Esophagus (tissue), 2 donors: ENCODE measurements at regions not wholly inside any gene's neighbourhood (a gene's known extent, or its start where the extent isn't known, plus 50 kb on each side); places are given as distances from the start of the nearest gene placed in this dataset.
A peak's percentile ranks its signal among the peaks of the same experiment; 100 is the strongest.
"Not testable (repeated sequence)": the region's sequence is repeated elsewhere in the genome, so short reads cannot be mapped to it uniquely, and the experiment has no call there.

Source experiments
- H3K27ac ChIP-seq, 2 donors: one replicate each; pipeline ENCODE4 v1.5.1; 2013; ENCODE audit warnings: low read depth in 2 of 2, mild to moderate bottlenecking in 2 of 2, inconsistent platforms in 1 of 2, low read length in 1 of 2, moderate library complexity in 1 of 2
- H3K27me3 ChIP-seq, 2 donors: one replicate each; pipeline ENCODE4 v1.6.1; 2013; ENCODE audit warnings: low read length in 2 of 2, control low read depth in 1 of 2, mild to moderate bottlenecking in 1 of 2; ENCODE audit not compliant: insufficient read depth in 2 of 2, control insufficient read depth in 1 of 2
- H3K36me3 ChIP-seq, 2 donors: one replicate each; pipeline ENCODE4 v1.6.1; 2013; ENCODE audit warnings: low read length in 1 of 2; ENCODE audit not compliant: control insufficient read depth in 2 of 2, insufficient read depth in 2 of 2
- H3K4me1 ChIP-seq, 2 donors: one replicate each; pipeline ENCODE4 v1.6.1; 2013; ENCODE audit warnings: low read length in 1 of 2; ENCODE audit not compliant: control insufficient read depth in 2 of 2, insufficient read depth in 2 of 2
- H3K4me3 ChIP-seq, 2 donors: one replicate each; pipeline ENCODE4 v1.5.1; 2013; ENCODE audit warnings: low read length in 2 of 2, mild to moderate bottlenecking in 2 of 2, low read depth in 1 of 2, moderate library complexity in 1 of 2
- H3K9me3 ChIP-seq, 2 donors: one replicate each; pipeline ENCODE4 v1.6.1; 2013; ENCODE audit warnings: mild to moderate bottlenecking in 2 of 2, low read depth in 1 of 2, low read length in 1 of 2, moderate library complexity in 1 of 2; ENCODE audit not compliant: control insufficient read depth in 2 of 2, insufficient read depth in 1 of 2
- WGBS, 2 donors: extraction: QIAGEN DNeasy Blood & Tissue Kit; methylation state at CpG; one replicate each; pipeline ENCODE4 v1.1.7; 2013; 5-methylcytosine and 5-hydroxymethylcytosine counted together
- donor health status: healthy with polysubstance abuse.
- donor health status: Bipolar disorder and iron deficiency.

DNA sequence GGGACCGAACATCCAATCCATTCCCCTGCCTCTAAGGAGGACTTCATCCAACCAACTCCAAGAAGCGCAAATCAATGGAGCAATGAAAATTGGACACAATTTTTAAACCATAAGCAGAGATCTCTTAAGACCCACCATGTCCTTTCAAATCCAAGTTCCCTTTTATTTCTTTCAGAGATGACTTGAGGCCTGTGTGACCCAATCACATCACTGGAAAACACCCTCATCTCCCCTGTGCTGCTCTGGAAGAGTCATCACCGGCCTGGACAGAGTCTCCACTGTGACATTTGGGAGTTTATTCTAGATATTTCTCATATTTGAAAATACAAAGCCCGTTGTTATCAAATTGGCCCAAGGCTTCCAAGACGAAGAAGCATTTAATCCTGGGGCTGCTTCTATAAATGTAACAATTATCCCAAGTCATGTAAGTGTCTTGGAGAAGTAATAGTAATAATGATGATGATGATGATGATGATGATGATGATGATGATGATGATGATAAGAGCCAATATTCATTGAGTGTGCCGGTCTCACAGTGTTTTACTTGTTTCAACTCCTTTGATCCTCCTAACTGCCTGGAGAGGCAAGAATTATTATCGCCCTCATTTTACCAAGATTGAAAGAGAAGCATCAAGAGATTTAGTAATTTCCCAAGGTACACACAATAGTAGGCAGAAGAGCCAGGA lies 72.1 kb downstream of the COPRS start:
- Histone ChIP-seq H3K4me1 (peaks cover 0 to 2% of the 10 kb centered on the region in 2 donors), H3K27me3 (no peaks in the 10 kb centered on the region), H3K27ac (no peak overlapping the region), H3K9me3 (no peaks in the 10 kb centered on the region), H3K36me3 (no peaks in the 10 kb centered on the region), H3K4me3 (no peak overlapping the region)
- 87 to 89% methylated on average over 7 of the region's 7 CpGs for WGBS, 2 donors

DNA sequence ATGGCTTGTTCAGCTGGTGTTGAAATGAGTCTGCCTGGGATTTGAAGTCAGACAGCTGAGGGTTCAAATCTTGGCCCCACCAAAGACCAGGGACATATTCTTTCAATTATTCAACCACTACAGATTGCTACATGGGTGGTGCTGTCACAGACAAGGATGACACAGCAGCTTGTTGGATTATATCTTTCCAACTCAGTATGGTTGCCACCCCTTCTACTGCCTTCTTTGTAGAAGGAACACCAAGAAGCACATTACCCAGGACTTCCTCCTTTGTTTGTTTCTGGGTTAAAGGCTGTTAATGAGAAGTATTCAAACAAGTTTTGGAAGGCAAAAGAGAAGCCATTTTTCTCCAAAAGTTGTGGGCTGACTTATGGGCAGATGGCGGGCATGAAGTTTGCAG lies 78.6 kb downstream of the COPRS start:
- Histone ChIP-seq H3K36me3 (no peaks in the 10 kb centered on the region), H3K27me3 (no peaks in the 10 kb centered on the region), H3K4me3 (no peak overlapping the region), H3K4me1 (no peaks in the 10 kb centered on the region), H3K27ac (no peak overlapping the region), H3K9me3 (peaks cover 0 to 3% of the 10 kb centered on the region in 2 donors)
- WGBS, 2 donors = 92 to 96% methylated on average over 1 of the region's 1 CpG

DNA sequence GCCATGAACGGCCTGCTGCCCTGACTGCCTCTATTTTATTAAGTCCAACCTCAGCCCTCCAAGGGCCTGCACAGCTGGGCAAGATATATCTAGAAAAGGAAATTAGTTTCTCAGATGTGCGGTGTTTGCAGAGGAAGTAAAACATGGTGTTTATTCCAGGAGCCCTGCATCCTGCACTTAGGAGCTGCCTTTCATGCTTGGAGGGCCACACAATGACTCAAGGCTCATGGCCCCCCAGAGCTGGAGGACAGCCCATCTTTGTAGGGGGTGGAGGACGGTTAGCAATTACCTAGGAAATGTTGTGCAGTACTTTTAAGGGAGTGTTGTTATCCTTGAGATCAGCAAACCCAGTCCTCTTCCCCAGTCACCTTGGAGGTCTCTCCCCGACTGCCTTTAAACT lies 80.5 kb downstream of the COPRS start:
- no peak overlapping the region for H3K4me3 ChIP-seq
- H3K27ac ChIP-seq = no peak overlapping the region
- H3K36me3 ChIP-seq = no peaks in the 10 kb centered on the region
- H3K9me3 ChIP-seq = peaks cover 0 to 3% of the 10 kb centered on the region in 2 donors
- 59 to 66% methylated on average over 4 of the region's 4 CpGs for WGBS, 2 donors
- no peaks in the 10 kb centered on the region for H3K4me1 ChIP-seq
- no peaks in the 10 kb centered on the region for H3K27me3 ChIP-seq

DNA sequence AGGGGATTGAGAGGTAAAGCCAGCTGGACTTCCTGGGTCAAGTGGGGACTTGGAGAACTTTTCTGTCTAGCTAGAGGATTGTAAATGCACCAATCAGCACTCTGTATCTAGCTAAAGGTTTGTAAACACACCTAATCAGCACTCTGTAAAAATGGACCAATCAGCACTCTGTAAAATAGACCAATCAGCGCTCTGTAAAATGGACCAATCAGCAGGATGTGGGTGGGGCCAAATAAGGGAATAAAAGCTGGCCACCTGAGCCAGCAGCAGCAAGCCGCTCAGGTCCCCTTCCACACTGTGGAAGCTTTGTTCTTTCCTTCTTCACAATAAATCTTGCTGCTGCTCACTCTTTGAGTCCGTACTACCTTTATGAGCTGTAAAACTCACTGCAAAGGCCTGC lies 87.7 kb downstream of the COPRS start:
- H3K27ac ChIP-seq = peak overlapping the region in 1 of 2 donors; percentile 60

DNA sequence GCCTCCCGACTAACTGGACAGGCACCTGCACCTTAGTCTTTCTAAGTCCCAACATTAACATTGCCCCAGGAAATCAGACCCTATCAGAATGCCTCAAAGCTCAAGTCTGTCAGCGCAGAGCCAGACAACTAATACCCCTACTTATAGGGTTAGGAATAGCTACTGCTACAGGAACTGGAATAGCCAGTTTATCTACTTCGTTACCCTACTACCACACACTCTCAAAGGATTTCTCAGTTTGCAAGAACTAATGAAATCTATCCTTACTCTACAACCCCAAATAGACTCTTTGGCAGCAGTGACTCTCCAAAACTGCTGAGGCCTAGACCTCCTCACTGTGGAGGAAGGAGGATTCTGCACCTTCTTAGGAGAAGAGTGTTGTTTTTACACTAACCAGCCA lies 88.5 kb downstream of the COPRS start:
- H3K27me3 ChIP-seq, H3K4me3 ChIP-seq, H3K9me3 ChIP-seq, H3K4me1 ChIP-seq, H3K36me3 ChIP-seq: not testable (repeated sequence)
- WGBS, 2 donors = 55 to 67% methylated on average over 3 of the region's 3 CpGs
- peak overlapping the region; percentile 41 to 60 for H3K27ac ChIP-seq

More for the DNA sequence above, 87.7 kb downstream of the COPRS start:
- not testable (repeated sequence) for H3K4me1 ChIP-seq, H3K27me3 ChIP-seq, H3K9me3 ChIP-seq, H3K36me3 ChIP-seq, H3K4me3 ChIP-seq
- WGBS, 2 donors = 96 to 98% methylated on average over 3 of the region's 3 CpGs

DNA sequence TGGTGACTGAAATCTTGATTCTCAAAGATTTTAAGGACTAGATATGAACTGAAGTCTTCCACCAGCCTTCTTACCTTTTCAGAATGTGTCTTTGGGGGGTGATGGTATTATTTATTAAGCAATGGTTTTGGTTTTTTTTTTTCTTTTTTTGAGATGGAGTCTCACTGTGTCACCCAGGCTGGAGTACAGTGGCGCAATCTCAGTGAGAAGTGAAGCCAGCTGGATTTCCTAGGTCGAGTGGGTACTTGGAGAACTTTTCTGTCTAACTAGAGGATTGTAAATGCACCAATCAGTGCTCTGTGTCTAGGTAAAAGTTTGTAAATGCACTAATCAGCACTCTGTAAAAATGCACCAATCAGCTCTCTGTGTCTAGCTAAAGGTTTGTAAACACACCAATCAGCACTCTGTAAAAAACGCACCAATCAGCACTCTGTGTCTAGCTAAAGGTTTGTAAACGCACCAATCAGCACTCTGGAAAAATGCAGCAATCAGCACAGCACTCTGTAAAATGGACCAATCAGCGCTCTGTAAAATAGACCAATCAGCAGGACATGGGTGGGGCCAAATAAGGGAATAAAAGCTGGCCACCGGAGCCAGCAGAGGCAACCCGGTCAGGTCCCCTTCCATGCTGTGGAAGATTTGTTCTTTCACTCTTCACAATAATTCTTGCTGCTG lies 97.1 kb downstream of the COPRS start:
- WGBS, 2 donors = 88 to 91% methylated on average over 7 of the region's 7 CpGs

DNA sequence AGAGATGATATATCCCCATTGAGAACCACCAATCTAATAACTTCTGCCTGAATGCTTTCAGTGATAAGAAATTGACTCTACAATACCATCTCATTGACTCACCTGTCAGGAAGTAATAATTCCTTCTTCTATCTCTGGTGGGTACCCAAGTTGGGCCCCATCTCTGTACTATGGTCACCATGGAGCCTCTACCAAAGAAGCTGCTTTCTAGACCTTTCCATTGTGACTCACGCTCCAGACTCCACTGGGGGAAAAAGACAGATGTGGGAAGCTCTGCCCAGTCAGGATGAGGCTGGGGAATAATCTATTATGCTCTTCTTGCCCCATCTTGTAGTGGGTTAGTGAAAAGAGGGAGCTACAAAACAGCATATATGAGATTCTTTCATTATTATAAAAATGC lies 100.4 kb downstream of the COPRS start:
- no peaks in the 10 kb centered on the region for H3K9me3 ChIP-seq
- no peak overlapping the region for H3K27ac ChIP-seq
- H3K4me3 ChIP-seq = no peak overlapping the region
- WGBS, 2 donors = 85 to 90% methylated on average over 1 of the region's 1 CpG
- H3K27me3 ChIP-seq = no peaks in the 10 kb centered on the region
- no peaks in the 10 kb centered on the region for H3K36me3 ChIP-seq
- H3K4me1 ChIP-seq = no peaks in the 10 kb centered on the region

More for the DNA sequence above, 97.1 kb downstream of the COPRS start:
- not testable (repeated sequence) for H3K4me3 ChIP-seq, H3K27me3 ChIP-seq, H3K27ac ChIP-seq, H3K36me3 ChIP-seq, H3K4me1 ChIP-seq, H3K9me3 ChIP-seq

DNA sequence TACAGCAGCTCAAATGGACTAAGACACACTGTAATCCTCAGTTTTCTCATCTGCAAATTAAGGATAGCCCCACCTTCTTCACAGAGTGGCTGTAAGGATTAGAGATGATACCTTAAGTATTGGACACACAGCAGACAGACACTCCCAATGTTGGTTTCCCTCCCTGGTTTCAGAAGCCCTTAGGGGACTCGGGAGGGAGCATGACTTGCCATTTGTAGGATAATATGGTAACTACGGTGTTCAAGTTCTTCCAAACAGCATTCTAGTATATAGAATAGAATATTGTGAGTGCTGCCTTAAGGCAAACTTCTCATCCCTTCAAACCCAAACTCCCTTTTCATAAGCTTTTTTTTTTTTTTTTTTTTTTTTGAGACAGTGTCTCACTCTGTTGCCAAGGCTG lies 101.9 kb downstream of the COPRS start:
- Histone ChIP-seq H3K4me3 (no peak overlapping the region), H3K4me1 (no peaks in the 10 kb centered on the region), H3K36me3 (no peaks in the 10 kb centered on the region), H3K27me3 (no peaks in the 10 kb centered on the region), H3K9me3 (no peaks in the 10 kb centered on the region), H3K27ac (no peak overlapping the region)
- WGBS, 2 donors = 69 to 77% methylated on average over 2 of the region's 2 CpGs

DNA sequence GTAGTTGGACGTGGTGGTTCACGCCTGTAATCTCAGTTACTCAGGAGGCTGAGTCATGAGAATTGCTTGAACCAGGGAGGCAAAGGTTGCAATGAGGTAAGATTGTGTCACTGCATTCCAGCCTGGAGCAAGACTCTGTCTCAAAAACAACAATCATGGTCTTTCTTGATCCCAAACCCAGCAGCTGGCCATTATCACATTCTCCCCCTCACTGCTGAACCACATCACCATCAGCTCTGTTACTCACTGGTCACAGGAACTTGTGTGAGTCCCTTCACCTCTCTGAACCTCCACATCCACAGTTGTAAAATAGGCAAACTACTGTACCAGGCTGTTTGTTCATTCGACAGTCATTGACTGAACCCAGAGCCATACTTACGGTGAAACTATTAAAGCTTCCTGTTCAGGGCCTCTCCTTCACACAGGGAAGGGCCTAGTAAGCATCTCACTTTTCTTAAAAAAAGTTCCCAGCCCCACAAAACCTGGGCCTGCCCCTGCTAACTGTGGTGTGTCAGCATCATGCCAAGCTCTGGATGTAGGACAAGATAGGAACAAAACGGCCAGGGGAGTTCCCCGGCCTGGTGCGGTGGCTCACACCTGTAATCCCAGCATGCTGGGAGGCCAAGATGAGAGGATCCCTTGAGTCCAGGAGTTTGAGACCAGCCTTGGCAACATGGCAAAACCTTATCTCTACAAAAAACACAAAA lies 104.7 kb downstream of the COPRS start:
- WGBS, 2 donors = 82 to 85% methylated on average over 7 of the region's 7 CpGs
- no peaks in the 10 kb centered on the region for H3K9me3 ChIP-seq
- no peak overlapping the region for H3K4me3 ChIP-seq
- no peaks in the 10 kb centered on the region for H3K27me3 ChIP-seq
- H3K27ac ChIP-seq = no peak overlapping the region
- H3K36me3 ChIP-seq = no peaks in the 10 kb centered on the region
- peaks cover 0 to 3% of the 10 kb centered on the region in 2 donors for H3K4me1 ChIP-seq
